ENCODE measurements at regions not wholly inside any gene's neighbourhood (a gene's known extent, or its start where the extent isn't known, plus 50 kb on each side); places are given as distances from the start of the nearest gene placed in this dataset.

DNA sequence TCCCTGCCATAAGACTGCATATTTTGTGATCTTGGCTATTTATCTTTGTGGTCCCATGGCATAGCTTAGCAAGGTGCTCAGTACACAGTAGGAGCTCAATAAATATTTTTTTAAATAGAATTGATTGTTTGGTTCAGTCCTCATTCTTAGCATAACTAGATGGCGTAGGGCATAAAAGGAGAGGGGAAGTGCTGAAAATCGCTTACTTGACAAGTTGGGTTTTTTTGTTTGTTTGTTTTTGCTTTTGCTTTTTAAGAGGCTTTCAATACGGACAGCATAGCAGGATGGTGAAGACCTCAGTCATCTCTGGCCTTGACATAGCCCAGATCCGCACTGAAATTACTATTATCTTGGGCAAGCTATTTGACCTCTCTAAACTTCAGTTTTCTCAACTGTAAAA is 86.6 kb upstream of the RANBP3L start:
- TF ChIP-seq, protein P1, sequence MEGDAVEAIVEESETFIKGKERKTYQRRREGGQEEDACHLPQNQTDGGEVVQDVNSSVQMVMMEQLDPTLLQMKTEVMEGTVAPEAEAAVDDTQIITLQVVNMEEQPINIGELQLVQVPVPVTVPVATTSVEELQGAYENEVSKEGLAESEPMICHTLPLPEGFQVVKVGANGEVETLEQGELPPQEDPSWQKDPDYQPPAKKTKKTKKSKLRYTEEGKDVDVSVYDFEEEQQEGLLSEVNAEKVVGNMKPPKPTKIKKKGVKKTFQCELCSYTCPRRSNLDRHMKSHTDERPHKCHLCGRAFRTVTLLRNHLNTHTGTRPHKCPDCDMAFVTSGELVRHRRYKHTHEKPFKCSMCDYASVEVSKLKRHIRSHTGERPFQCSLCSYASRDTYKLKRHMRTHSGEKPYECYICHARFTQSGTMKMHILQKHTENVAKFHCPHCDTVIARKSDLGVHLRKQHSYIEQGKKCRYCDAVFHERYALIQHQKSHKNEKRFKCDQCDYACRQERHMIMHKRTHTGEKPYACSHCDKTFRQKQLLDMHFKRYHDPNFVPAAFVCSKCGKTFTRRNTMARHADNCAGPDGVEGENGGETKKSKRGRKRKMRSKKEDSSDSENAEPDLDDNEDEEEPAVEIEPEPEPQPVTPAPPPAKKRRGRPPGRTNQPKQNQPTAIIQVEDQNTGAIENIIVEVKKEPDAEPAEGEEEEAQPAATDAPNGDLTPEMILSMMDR (IDR thresholded peaks at IDR 0.05) = no peak
- TF ChIP-seq POLR2A (IDR thresholded peaks at IDR 0.05) = no peak

Data from lower leg skin (tissue), 3 donors.